Parathyroid adenoma (tissue), 2 donors: ENCODE measurements at regions not wholly inside any gene's neighbourhood (a gene's known extent, or its start where the extent isn't known, plus 50 kb on each side); places are given as distances from the start of the nearest gene placed in this dataset.

Source experiments
- H2AFZ ChIP-seq: fragments of 300-600 bp; sonication (generic); one replicate; pipeline ENCODE4 v1.7.0; 2017; ENCODE audit warnings: antibody characterized with exemption, mild to moderate bottlenecking
- H3K27ac ChIP-seq: fragments of 300-600 bp; sonication (generic); one replicate; pipeline ENCODE4 v1.7.0; 2017
- H3K27me3 ChIP-seq: fragments of 300-600 bp; sonication (generic); one replicate; pipeline ENCODE4 v1.7.0; 2017; ENCODE audit warnings: low read length; ENCODE audit not compliant: control insufficient read depth, insufficient read depth
- H3K36me3 ChIP-seq: fragments of 300-600 bp; sonication (generic); one replicate; pipeline ENCODE4 v1.7.0; 2017; ENCODE audit warnings: low read length; ENCODE audit not compliant: control insufficient read depth, insufficient read depth
- H3K4me1 ChIP-seq: fragments of 300-600 bp; sonication (generic); one replicate; pipeline ENCODE4 v1.7.0; 2017; ENCODE audit warnings: control low read depth
- H3K4me2 ChIP-seq: fragments of 300-600 bp; sonication (generic); one replicate; pipeline ENCODE4 v1.7.0; 2017; ENCODE audit warnings: low read length
- H3K4me3 ChIP-seq: fragments of 300-600 bp; sonication (generic); one replicate; pipeline ENCODE4 v1.7.0; 2017; ENCODE audit warnings: low read depth, low read length
- H3K79me2 ChIP-seq: fragments of 300-600 bp; sonication (generic); one replicate; pipeline ENCODE4 v1.7.0; 2017; ENCODE audit warnings: control low read depth
- H3K9ac ChIP-seq: fragments of 300-600 bp; sonication (generic); one replicate; pipeline ENCODE4 v1.7.0; 2017; ENCODE audit warnings: mild to moderate bottlenecking
- H3K9me3 ChIP-seq: fragments of 300-600 bp; sonication (generic); one replicate; pipeline ENCODE4 v1.7.0; 2017; ENCODE audit warnings: low read length; ENCODE audit not compliant: control insufficient read depth
- CTCF ChIP-seq: fragments of 300-600 bp; sonication (generic); IDR thresholded peaks from one replicate; pipeline ENCODE4 v1.7.0; 2017; ENCODE audit warnings: antibody characterized with exemption, mild to moderate bottlenecking
- donor health status: primary hyperparathyroidism.

DNA sequence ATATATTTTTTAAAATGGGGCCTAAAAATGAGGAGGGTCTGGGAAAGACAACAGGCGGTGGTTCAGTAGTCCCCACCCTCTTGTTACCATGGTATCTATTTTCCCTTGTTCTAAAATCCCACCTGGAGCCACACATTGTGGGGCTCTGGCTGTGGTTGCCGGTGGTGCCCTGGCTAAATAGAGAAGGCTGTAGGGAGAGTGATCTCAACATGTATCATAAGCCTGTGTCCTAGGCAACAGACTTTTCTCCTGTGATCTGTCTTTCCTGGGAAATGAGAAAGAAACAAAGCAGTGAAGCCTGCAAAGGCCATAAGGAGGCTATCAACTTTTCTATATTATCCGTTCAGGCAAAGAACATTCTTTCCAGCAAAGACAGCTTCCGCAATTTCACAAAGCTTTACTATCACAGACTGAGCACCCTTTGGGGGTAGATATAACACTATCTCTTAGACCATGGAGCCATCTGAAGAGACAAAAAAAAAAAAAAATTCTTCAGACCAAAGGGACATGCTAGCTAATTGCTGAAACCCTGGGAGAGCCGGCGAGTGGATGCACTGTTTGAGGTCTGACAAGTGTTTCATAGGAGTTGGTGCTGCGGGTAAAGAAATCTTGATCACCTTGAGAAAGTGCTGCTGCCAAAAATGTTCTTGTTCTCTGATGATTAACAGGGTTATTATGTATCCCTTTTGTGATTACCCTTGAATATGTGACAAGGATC is 879.2 kb upstream of the DDX18 start:
- Histone ChIP-seq H2AFZ (no peak overlapping the region), H3K4me2 (no peak overlapping the region), H3K9me3 (no peaks in the 10 kb centered on the region), H3K27ac (no peak overlapping the region), H3K79me2 (no peaks in the 10 kb centered on the region), H3K36me3 (no peaks in the 10 kb centered on the region), H3K4me1 (no peaks in the 10 kb centered on the region), H3K9ac (no peak overlapping the region), H3K27me3 (no peaks in the 10 kb centered on the region), H3K4me3 (no peak overlapping the region)
- TF ChIP-seq CTCF = no peak

DNA sequence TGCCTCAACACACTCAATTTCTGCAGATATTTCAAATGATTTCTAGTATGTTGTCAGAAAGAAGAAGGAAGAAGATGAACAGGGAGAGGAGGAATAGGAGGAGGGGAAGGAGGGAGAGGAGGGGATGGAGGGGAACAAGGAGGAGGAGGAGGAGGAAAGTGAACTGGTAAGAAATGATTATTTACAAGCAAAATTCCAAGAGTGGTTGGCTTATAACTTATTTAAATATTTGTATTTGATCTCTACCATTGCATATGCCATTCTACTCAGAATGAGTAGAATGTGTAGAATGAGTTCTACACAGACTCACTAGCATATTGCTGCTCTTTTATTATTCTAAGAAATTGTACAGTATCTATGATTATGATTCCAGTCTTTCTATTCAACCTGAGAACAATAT is 866.2 kb upstream of the DDX18 start:
- TF ChIP-seq CTCF = no peak
- no peak overlapping the region for H3K27ac ChIP-seq
- no peak overlapping the region for H3K4me2 ChIP-seq
- no peaks in the 10 kb centered on the region for H3K9me3 ChIP-seq
- H2AFZ ChIP-seq = no peak overlapping the region
- no peak overlapping the region for H3K9ac ChIP-seq
- no peaks in the 10 kb centered on the region for H3K4me1 ChIP-seq
- no peaks in the 10 kb centered on the region for H3K27me3 ChIP-seq
- no peaks in the 10 kb centered on the region for H3K36me3 ChIP-seq
- H3K4me3 ChIP-seq = no peak overlapping the region
- no peaks in the 10 kb centered on the region for H3K79me2 ChIP-seq

DNA sequence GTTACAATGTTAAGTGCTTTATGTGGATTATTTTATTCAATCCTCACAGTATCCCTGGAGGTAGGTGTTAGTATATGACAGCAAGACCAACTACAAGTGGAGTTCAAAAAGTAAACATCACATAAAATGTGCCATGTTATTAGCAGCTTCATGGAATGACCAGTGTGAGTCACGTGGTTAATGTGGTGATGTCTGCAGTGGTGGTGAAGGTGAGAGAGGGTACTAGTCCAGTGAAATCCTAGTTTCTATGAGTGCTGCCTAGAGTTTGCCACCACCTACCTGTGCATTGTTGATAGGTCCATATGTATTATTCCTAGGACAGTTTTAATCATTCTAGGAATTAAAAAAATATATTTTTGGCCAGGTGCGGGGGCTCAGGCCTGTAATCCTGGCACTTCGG is 865.2 kb upstream of the DDX18 start:
- no peak overlapping the region for H3K4me2 ChIP-seq
- no peak overlapping the region for H2AFZ ChIP-seq
- TF ChIP-seq CTCF = no peak
- no peaks in the 10 kb centered on the region for H3K79me2 ChIP-seq
- H3K36me3 ChIP-seq = no peaks in the 10 kb centered on the region
- no peak overlapping the region for H3K9ac ChIP-seq
- H3K9me3 ChIP-seq = no peaks in the 10 kb centered on the region
- no peaks in the 10 kb centered on the region for H3K4me1 ChIP-seq
- no peaks in the 10 kb centered on the region for H3K27me3 ChIP-seq
- H3K27ac ChIP-seq = no peak overlapping the region
- no peak overlapping the region for H3K4me3 ChIP-seq

DNA sequence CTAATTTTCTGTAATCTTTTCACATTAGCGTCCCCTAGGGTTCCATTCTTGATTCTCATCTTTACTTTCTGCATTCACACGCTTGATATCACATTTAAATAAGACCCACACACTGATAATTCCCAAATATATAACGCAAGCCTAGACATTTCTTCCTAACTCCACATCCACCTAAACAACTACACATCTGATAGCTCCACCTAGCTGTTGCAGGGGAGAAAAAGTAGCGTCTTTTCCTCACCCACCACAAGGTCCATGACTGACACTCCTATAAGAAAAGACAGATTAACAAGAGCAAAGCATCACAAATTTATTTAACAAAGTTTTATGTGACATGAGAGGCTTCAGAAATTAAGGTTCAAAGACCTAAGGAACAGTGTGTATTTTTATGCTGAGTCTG is 862.2 kb upstream of the DDX18 start:
- Histone ChIP-seq H2AFZ (no peak overlapping the region), H3K79me2 (no peaks in the 10 kb centered on the region), H3K36me3 (no peaks in the 10 kb centered on the region), H3K27me3 (no peaks in the 10 kb centered on the region), H3K4me3 (no peak overlapping the region), H3K4me2 (no peak overlapping the region), H3K9me3 (no peaks in the 10 kb centered on the region), H3K27ac (no peak overlapping the region), H3K9ac (no peak overlapping the region), H3K4me1 (no peaks in the 10 kb centered on the region)
- no peak for TF ChIP-seq CTCF

DNA sequence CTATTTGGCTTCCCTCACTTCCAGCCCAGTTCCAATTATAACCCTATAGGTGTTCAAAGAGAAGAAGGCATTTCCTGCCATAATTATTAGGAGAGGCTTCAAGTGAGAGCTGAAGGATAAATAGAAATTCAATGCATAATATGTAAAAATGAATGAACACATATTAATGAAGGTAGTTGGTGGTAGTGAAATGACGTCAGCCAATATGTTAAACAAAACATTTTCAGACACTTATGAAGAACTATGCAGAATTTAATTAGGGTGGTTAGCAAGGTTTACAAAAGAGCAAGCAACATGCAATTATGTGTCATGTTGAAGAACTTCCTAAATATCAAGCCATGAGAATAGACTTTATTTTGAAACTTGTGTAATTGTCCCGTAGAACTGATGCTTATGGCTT is 858.8 kb upstream of the DDX18 start:
- Histone ChIP-seq H3K9ac (no peak overlapping the region), H3K4me2 (no peak overlapping the region), H3K9me3 (no peaks in the 10 kb centered on the region), H3K79me2 (no peaks in the 10 kb centered on the region), H3K27me3 (no peaks in the 10 kb centered on the region), H3K4me3 (no peak overlapping the region), H3K27ac (no peak overlapping the region), H3K36me3 (no peaks in the 10 kb centered on the region), H3K4me1 (no peaks in the 10 kb centered on the region), H2AFZ (no peak overlapping the region)
- TF ChIP-seq CTCF = no peak
